ENCODE measurements at regions not wholly inside any gene's neighbourhood (a gene's known extent, or its start where the extent isn't known, plus 50 kb on each side); places are given as distances from the start of the nearest gene placed in this dataset.

DNA sequence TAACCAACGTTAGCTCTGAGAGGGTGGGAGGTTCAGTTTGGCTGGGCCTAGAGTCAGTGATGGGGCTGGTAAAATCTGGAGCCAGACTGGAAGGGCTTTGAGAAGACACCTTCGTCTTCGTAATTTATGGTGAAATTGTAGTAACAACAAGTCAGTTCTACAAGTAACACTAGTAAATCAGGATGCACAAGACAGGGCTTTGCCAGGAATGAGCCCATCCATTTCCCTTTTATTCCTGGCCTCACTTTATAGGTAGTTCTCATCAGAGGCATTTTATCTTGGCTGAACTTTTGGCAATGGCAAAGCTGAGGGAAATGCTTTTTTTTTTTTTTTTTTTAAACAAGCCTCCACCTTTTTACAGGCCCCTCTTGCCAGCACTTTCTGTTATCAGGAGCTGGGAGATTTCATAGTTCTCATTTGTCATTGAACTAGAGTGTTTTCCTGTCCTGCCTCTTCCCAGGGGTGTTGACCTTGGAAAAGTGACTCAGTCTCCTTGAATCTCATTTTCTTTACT is 110.5 kb upstream of the KLF4 start:
- Histone ChIP-seq H4K20me1 (replicated peaks; ENCODE audit: control insufficient read depth, extremely low read depth, insufficient read depth, low read length) (no peaks in the 10 kb centered on the region), H2AFZ (ENCODE audit: low read depth, low read length) (no peak overlapping the region), H3K9me3 (replicated peaks; ENCODE audit: control insufficient read depth, insufficient read depth, low read length) (no peaks in the 10 kb centered on the region), H3K79me2 (ENCODE audit: control insufficient read depth, insufficient read depth, low read length) (no peaks in the 10 kb centered on the region), H3K27ac (ENCODE audit: insufficient read depth, low read depth, low read length) (no peak overlapping the region), H3K9me1 (replicated peaks; ENCODE audit: control insufficient read depth, extremely low read depth, insufficient read depth, low read length) (no peaks in the 10 kb centered on the region), H3K4me1 (ENCODE audit: control insufficient read depth, extremely low read depth, insufficient read depth, low read length) (peaks cover 5% of the 10 kb centered on the region), H3K36me3 (ENCODE audit: control insufficient read depth in 2 of 2, extremely low read depth in 1 of 2, insufficient read depth in 2 of 2, low read length in 2 of 2) (no peaks in the 10 kb centered on the region), H3K27me3 (ENCODE audit: control insufficient read depth in 2 of 2, insufficient read depth in 2 of 2, low read length in 2 of 2) (no peaks in the 10 kb centered on the region), H3K4me3 (replicated peaks in 1 of 3; ENCODE audit: insufficient read depth in 1 of 3, low read depth in 1 of 3, low read length in 3 of 3) (no peak overlapping the region), H3K9ac (replicated peaks; ENCODE audit: extremely low read depth, insufficient read depth, low read length) (no peak overlapping the region), H3K4me2 (ENCODE audit: insufficient read depth, low read length) (no peak overlapping the region)
- DNase-seq (ENCODE audit: low read depth, low spot score) (peak; percentile 71), FAIRE-seq (peak; percentile 64)
- BruUV-seq (replicated peaks) = no TSS peak
- ChIA-PET CTCF (interaction anchor here (0.7 to 1.0 kb wide), 9 partner anchors 9 to 876 kb away, joined by 3 read pairs; no protein-coding TSS in a partner anchor), POLR2A (no interaction called here)
- intact Hi-C loops (cut with micrococcal nuclease) (loop anchor here (2.0 kb wide), 1 partner anchor 37 kb away; no protein-coding TSS in a partner anchor), dilution Hi-C loops (cut with MboI; ENCODE audit: extremely low pct_ligation_motif_present, low sequenced_read_pairs) (no loop called here)
- TF ChIP-seq GATA2 (IDR thresholded peaks at IDR 0.05; ENCODE audit: insufficient read depth, insufficient read length, low read depth, low read length) (peak; percentile 8), MYC (IDR thresholded peaks at IDR 0.05; ENCODE audit: low read depth, low read length) (no peak)

- Histone ChIP-seq H4K20me1 (replicated peaks; ENCODE audit: control insufficient read depth, extremely low read depth, insufficient read depth, low read length) (no peaks in the 10 kb centered on the region), H3K9me3 (replicated peaks; ENCODE audit: control insufficient read depth, insufficient read depth, low read length) (no peaks in the 10 kb centered on the region), H3K79me2 (ENCODE audit: control insufficient read depth, insufficient read depth, low read length) (no peaks in the 10 kb centered on the region), H3K4me2 (ENCODE audit: insufficient read depth, low read length) (no peak overlapping the region), H3K9me1 (replicated peaks; ENCODE audit: control insufficient read depth, extremely low read depth, insufficient read depth, low read length) (no peaks in the 10 kb centered on the region), H2AFZ (ENCODE audit: low read depth, low read length) (no peak overlapping the region), H3K36me3 (ENCODE audit: control insufficient read depth in 2 of 2, extremely low read depth in 1 of 2, insufficient read depth in 2 of 2, low read length in 2 of 2) (no peaks in the 10 kb centered on the region), H3K27me3 (ENCODE audit: control insufficient read depth in 2 of 2, insufficient read depth in 2 of 2, low read length in 2 of 2) (peaks cover 0 to 2% of the 10 kb centered on the region in 2 experiments), H3K27ac (ENCODE audit: insufficient read depth, low read depth, low read length) (no peak overlapping the region), H3K4me1 (ENCODE audit: control insufficient read depth, extremely low read depth, insufficient read depth, low read length) (peaks cover 5% of the 10 kb centered on the region), H3K9ac (replicated peaks; ENCODE audit: extremely low read depth, insufficient read depth, low read length) (no peak overlapping the region), H3K4me3 (replicated peaks in 1 of 3; ENCODE audit: insufficient read depth in 1 of 3, low read depth in 1 of 3, low read length in 3 of 3) (no peak overlapping the region)
- POLR2A ChIA-PET = no interaction called here
- no TSS peak for BruUV-seq (replicated peaks)
- intact Hi-C loops (cut with micrococcal nuclease) (no loop called here), dilution Hi-C loops (cut with MboI; ENCODE audit: extremely low pct_ligation_motif_present, low sequenced_read_pairs) (no loop called here)
- TF ChIP-seq POLR2AphosphoS5 (IDR thresholded peaks at IDR 0.05; ENCODE audit: insufficient read depth, low read depth, low read length) (no peak), MAX (IDR thresholded peaks at IDR 0.05; ENCODE audit: insufficient read depth, insufficient read length) (no peak), JUN (IDR thresholded peaks at IDR 0.05; ENCODE audit: borderline replicate concordance, insufficient read depth, insufficient read length, low read depth) (no peak), GATA2 (IDR thresholded peaks at IDR 0.05; ENCODE audit: insufficient read depth, insufficient read length, low read depth, low read length) (no peak), MYC (IDR thresholded peaks at IDR 0.05; ENCODE audit: low read depth, low read length) (no peak), POLR2A (IDR thresholded peaks at IDR 0.05; ENCODE audit: low read depth, low read length) (no peak), EZH2 (IDR thresholded peaks at IDR 0.05; ENCODE audit: borderline replicate concordance, low read depth, low read length, severe bottlenecking) (no peak), FOS (IDR thresholded peaks at IDR 0.05; ENCODE audit: borderline replicate concordance, insufficient read depth, low read length) (no peak)
- TF ChIP-seq, protein P1, sequence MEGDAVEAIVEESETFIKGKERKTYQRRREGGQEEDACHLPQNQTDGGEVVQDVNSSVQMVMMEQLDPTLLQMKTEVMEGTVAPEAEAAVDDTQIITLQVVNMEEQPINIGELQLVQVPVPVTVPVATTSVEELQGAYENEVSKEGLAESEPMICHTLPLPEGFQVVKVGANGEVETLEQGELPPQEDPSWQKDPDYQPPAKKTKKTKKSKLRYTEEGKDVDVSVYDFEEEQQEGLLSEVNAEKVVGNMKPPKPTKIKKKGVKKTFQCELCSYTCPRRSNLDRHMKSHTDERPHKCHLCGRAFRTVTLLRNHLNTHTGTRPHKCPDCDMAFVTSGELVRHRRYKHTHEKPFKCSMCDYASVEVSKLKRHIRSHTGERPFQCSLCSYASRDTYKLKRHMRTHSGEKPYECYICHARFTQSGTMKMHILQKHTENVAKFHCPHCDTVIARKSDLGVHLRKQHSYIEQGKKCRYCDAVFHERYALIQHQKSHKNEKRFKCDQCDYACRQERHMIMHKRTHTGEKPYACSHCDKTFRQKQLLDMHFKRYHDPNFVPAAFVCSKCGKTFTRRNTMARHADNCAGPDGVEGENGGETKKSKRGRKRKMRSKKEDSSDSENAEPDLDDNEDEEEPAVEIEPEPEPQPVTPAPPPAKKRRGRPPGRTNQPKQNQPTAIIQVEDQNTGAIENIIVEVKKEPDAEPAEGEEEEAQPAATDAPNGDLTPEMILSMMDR (IDR thresholded peaks at IDR 0.05; ENCODE audit: extremely low read depth in 1 of 2, insufficient read depth in 1 of 2, low read depth in 1 of 2, low read length in 2 of 2) = no peak
- CTCF ChIA-PET = no interaction called here
- no peak for FAIRE-seq
- no peak for DNase-seq (ENCODE audit: low read depth, low spot score)
Observed at GRCh38 chr9:107597743-107598217, 108.2 kb upstream of the KLF4 start.

Measured in endothelial cell of umbilical vein (primary cell).